Posterior cingulate gyrus (tissue), 11 donors: ENCODE measurements at regions not wholly inside any gene's neighbourhood (a gene's known extent, or its start where the extent isn't known, plus 50 kb on each side); places are given as distances from the start of the nearest gene placed in this dataset.
A peak's percentile ranks its signal among the peaks of the same experiment; 100 is the strongest.

ENCODE experiments used
- DNase-seq, 10 donors: peaks; one replicate each; pipeline versions ENCODE4 v3.0.0 to v3.0.0-alpha.2; 2020 to 2021; ENCODE audit warnings: mixed read lengths in 3 of 10
- intact Hi-C: fragments of 100-400 bp; cut with DNase I; formaldehyde crosslinking; loops from one replicate; pipeline ENCODE4 v1.15.1; 2023

GRCh38 chr7:128167042-128167701 is 73.9 kb upstream of the LEP start:
- DNase-seq: peak in 7 of 10 donors; percentile 52 to 91 (median 62)
- intact Hi-C loops: no loop called here

GRCh38 chr7:128167791-128168666 is 73.0 kb upstream of the LEP start:
- DNase-seq: peak in 4 of 10 donors; percentile 26 to 87 (median 64)

GRCh38 chr7:128168667-128169210 is 72.3 kb upstream of the LEP start:
- DNase-seq: no peak
- intact Hi-C loops: no loop called here

More at GRCh38 chr7:128167791-128168666, 73.0 kb upstream of the LEP start:
- intact Hi-C loops: no loop called here

- intact Hi-C loops: no loop called here
- DNase-seq: no peak
These were observed 70.6 kb upstream of the LEP start for GRCh38 chr7:128170461-128170860.

- intact Hi-C loops: no loop called here
- DNase-seq: no peak
These were observed 69.6 kb upstream of the LEP start for GRCh38 chr7:128171342-128171918.

- peak in 1 of 10 donors; percentile 29 for DNase-seq
- intact Hi-C loops: no loop called here
These were observed 68.9 kb upstream of the LEP start for GRCh38 chr7:128172151-128172550.

- DNase-seq: no peak
- intact Hi-C loops: no loop called here
These were observed 68.1 kb upstream of the LEP start for GRCh38 chr7:128172963-128173362.

- intact Hi-C loops: no loop called here
- no peak for DNase-seq
These were observed 66.7 kb upstream of the LEP start for GRCh38 chr7:128174386-128174785.

- no peak for DNase-seq
- intact Hi-C loops: no loop called here
These were observed 64.4 kb upstream of the LEP start for GRCh38 chr7:128176696-128177095.

- peak in 1 of 10 donors; percentile 8 for DNase-seq
- intact Hi-C loops: no loop called here
These were observed 63.1 kb upstream of the LEP start for GRCh38 chr7:128177768-128178550.

GRCh38 chr7:128178611-128179010 is 62.5 kb upstream of the LEP start:
- intact Hi-C loops: no loop called here
- no peak for DNase-seq

GRCh38 chr7:128188396-128189230 is 52.5 kb upstream of the LEP start:
- intact Hi-C loops: no loop called here
- DNase-seq: peak in 3 of 10 donors; percentile 60 to 86 (median 71)

- intact Hi-C loops: no loop called here
These were observed 51.7 kb upstream of the LEP start for GRCh38 chr7:128189231-128189930.

GRCh38 chr7:128190051-128190647 is 50.9 kb upstream of the LEP start:
- peak in 1 of 10 donors; percentile 56 for DNase-seq
- intact Hi-C loops: no loop called here

More at GRCh38 chr7:128189231-128189930, 51.7 kb upstream of the LEP start:
- DNase-seq: peak in 3 of 10 donors; percentile 7 to 75 (median 71)

- no peak for DNase-seq
- intact Hi-C loops: no loop called here
These were observed 49.8 kb upstream of the LEP start for GRCh38 chr7:128191136-128191844.
